CD14-positive monocyte (primary cell): ENCODE measurements at regions not wholly inside any gene's neighbourhood (a gene's known extent, or its start where the extent isn't known, plus 50 kb on each side); places are given as distances from the start of the nearest gene placed in this dataset.
"Not testable (repeated sequence)": the region's sequence is repeated elsewhere in the genome, so short reads cannot be mapped to it uniquely, and the experiment has no call there.

Source experiments
- DNase-seq, 3 donors: peaks; one replicate each; pipeline ENCODE4 v3.0.0-alpha.2; 2011 to 2022
- H2AFZ ChIP-seq: 2 replicates; pipeline ENCODE4 v1.6.0; 2012; ENCODE audit warnings: mild to moderate bottlenecking, low read depth, low read length, inconsistent platforms; ENCODE audit not compliant: insufficient read depth, poor library complexity, severe bottlenecking
- H3K27ac ChIP-seq, 2 donors: 1 replicate in 1 of 2; 2 replicates in 1 of 2; pipeline ENCODE4 v1.5.1; 2012 to 2013; ENCODE audit warnings: low read length in 2 of 2, control low read depth in 1 of 2, inconsistent platforms in 1 of 2, low read depth in 1 of 2, mild to moderate bottlenecking in 1 of 2
- H3K27me3 ChIP-seq, 2 donors: one replicate each; pipeline versions ENCODE4 v1.6.0 to v1.6.1; 2011 to 2013; ENCODE audit warnings: low read length in 2 of 2; ENCODE audit not compliant: control insufficient read depth in 2 of 2, insufficient read depth in 2 of 2
- H3K36me3 ChIP-seq, 2 donors: replicated peaks in 1 of 2; 1 replicate in 1 of 2; 2 replicates in 1 of 2; pipeline versions ENCODE4 v1.5.1 to v1.6.1; 2012 to 2013; ENCODE audit warnings: low read length in 2 of 2, control low read depth in 1 of 2, inconsistent platforms in 1 of 2, mild to moderate bottlenecking in 1 of 2; ENCODE audit not compliant: insufficient read depth in 2 of 2, control insufficient read depth in 1 of 2
- H3K4me1 ChIP-seq, 2 donors: 1 replicate in 1 of 2; 2 replicates in 1 of 2; pipeline versions ENCODE4 v1.5.1 to v1.6.1; 2012 to 2013; ENCODE audit warnings: low read length in 2 of 2, control low read depth in 1 of 2, inconsistent platforms in 1 of 2, mild to moderate bottlenecking in 1 of 2, moderate library complexity in 1 of 2; ENCODE audit not compliant: insufficient read depth in 2 of 2, control insufficient read depth in 1 of 2
- H3K4me2 ChIP-seq: replicated peaks from 2 replicates; pipeline ENCODE3; 2012; ENCODE audit warnings: low read length, moderate library complexity, mild to moderate bottlenecking; ENCODE audit not compliant: poor library complexity, severe bottlenecking; ENCODE audit errors: extremely low read depth
- H3K4me3 ChIP-seq, 3 experiments: fragments of 200-600 bp in 1 of 3; sonication (generic) in 1 of 3; replicated peaks in 1 of 3; 1 replicate in 2 of 3; 2 replicates in 1 of 3; pipeline ENCODE4 v1.5.1; 2011 to 2013; ENCODE audit warnings: low read length in 3 of 3, mild to moderate bottlenecking in 3 of 3, control low read depth in 2 of 3, low read depth in 2 of 3, inconsistent platforms in 1 of 3, moderate library complexity in 1 of 3
- H3K79me2 ChIP-seq: 2 replicates; pipeline ENCODE4 v1.6.0; 2012; ENCODE audit warnings: mild to moderate bottlenecking, control low read depth, inconsistent platforms, low read length, moderate library complexity; ENCODE audit not compliant: insufficient read depth
- H3K9ac ChIP-seq: 2 replicates; pipeline ENCODE4 v1.6.0; 2017; ENCODE audit warnings: low read length, mild to moderate bottlenecking; ENCODE audit not compliant: insufficient read depth, poor library complexity, severe bottlenecking
- H3K9me3 ChIP-seq, 2 donors: replicated peaks in 1 of 2; 1 replicate in 1 of 2; 2 replicates in 1 of 2; pipeline versions ENCODE4 v1.5.1 to v1.6.1; 2012 to 2013; ENCODE audit warnings: low read length in 2 of 2, control low read depth in 1 of 2; ENCODE audit not compliant: control insufficient read depth in 1 of 2, insufficient read depth in 1 of 2
- H4K20me1 ChIP-seq: 2 replicates; pipeline ENCODE4 v1.6.0; 2012; ENCODE audit warnings: mild to moderate bottlenecking, low read length, control low read depth, moderate library complexity; ENCODE audit not compliant: insufficient read depth
- H3K27ac Mint-ChIP-seq, 7 donors: one replicate each; pipeline ENCODE4 v1.8.0; 2020; ENCODE audit warnings: mild to moderate bottlenecking in 7 of 7, mixed read lengths in 7 of 7, moderate library complexity in 6 of 7, inconsistent platforms in 2 of 7
- H3K27me3 Mint-ChIP-seq, 3 donors: one replicate each; pipeline ENCODE4 v1.8.0; 2021 to 2022; ENCODE audit warnings: low read depth in 3 of 3, mild to moderate bottlenecking in 3 of 3, mixed read lengths in 3 of 3, moderate library complexity in 3 of 3, inconsistent platforms in 1 of 3
- H3K36me3 Mint-ChIP-seq, 2 donors: one replicate each; pipeline ENCODE4 v1.8.0; 2020; ENCODE audit warnings: mixed read lengths in 2 of 2, inconsistent platforms in 1 of 2, mild to moderate bottlenecking in 1 of 2
- H3K4me1 Mint-ChIP-seq: one replicate; pipeline ENCODE4 v1.8.0; 2020; ENCODE audit warnings: mild to moderate bottlenecking, mixed read lengths
- H3K4me3 Mint-ChIP-seq, 2 donors: one replicate each; pipeline ENCODE4 v1.8.0; 2020; ENCODE audit warnings: mild to moderate bottlenecking in 2 of 2, mixed read lengths in 2 of 2, moderate library complexity in 1 of 2
- H3K9me3 Mint-ChIP-seq, 7 donors: one replicate each; pipeline ENCODE4 v1.8.0; 2020 to 2022; ENCODE audit warnings: mixed read lengths in 7 of 7, mild to moderate bottlenecking in 6 of 7, moderate library complexity in 6 of 7, inconsistent platforms in 2 of 7
- WGBS: methylation state at CpG from one replicate; pipeline ENCODE4 v1.1.5; 2013; ENCODE audit warnings: missing lambda C conversion rate; ENCODE audit not compliant: insufficient coverage; 5-methylcytosine and 5-hydroxymethylcytosine counted together
- intact Hi-C, 2 donors: fragments of 100-400 bp; cut with micrococcal nuclease; formaldehyde crosslinking; loops; one replicate each; pipeline versions ENCODE4 v1.15.0 to v1.15.1; 2023
- TF ChIP-seq, protein P1 (sequence below): fragments of 200-600 bp; IDR thresholded peaks from one replicate; pipeline ENCODE4 v1.8.0; 2022; ENCODE audit warnings: antibody characterized with exemption, mild to moderate bottlenecking

DNA sequence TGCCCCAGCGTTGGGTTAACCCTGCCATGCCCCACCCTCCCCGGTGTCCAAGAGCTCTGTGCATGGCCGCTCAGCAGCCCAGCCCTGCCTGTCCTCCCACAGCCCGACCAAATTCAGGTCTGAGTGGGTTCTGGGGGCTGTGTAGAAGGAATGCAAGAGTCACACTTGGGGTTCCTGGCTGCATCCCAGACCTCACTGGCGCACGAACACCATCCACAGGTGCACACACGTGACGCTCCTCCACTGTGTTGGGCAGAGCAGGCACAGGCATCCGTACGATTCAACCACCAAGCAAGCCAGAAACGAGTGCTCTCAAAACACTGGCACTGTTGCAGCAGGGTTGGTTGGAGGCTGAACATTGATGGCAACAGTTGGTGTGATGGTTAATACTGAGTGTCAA, 93.9 kb downstream of the OLFM1 start:
- H3K9ac ChIP-seq: no peak overlapping the region
- H3K4me1 ChIP-seq: no peaks in the 10 kb centered on the region
- intact Hi-C loops: no loop called here
- WGBS: 97% methylated on average over 9 of the region's 11 CpGs
- Mint-ChIP-seq H3K27me3 (peaks cover 2 to 14% (median 4%) of the 10 kb centered on the region in 3 donors), H3K27ac (no peak overlapping the region), H3K4me1 (no peaks in the 10 kb centered on the region), H3K4me3 (no peak overlapping the region), H3K9me3 (no peaks in the 10 kb centered on the region), H3K36me3 (no peaks in the 10 kb centered on the region)
- TF ChIP-seq, protein P1, sequence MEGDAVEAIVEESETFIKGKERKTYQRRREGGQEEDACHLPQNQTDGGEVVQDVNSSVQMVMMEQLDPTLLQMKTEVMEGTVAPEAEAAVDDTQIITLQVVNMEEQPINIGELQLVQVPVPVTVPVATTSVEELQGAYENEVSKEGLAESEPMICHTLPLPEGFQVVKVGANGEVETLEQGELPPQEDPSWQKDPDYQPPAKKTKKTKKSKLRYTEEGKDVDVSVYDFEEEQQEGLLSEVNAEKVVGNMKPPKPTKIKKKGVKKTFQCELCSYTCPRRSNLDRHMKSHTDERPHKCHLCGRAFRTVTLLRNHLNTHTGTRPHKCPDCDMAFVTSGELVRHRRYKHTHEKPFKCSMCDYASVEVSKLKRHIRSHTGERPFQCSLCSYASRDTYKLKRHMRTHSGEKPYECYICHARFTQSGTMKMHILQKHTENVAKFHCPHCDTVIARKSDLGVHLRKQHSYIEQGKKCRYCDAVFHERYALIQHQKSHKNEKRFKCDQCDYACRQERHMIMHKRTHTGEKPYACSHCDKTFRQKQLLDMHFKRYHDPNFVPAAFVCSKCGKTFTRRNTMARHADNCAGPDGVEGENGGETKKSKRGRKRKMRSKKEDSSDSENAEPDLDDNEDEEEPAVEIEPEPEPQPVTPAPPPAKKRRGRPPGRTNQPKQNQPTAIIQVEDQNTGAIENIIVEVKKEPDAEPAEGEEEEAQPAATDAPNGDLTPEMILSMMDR: no peak
- H3K79me2 ChIP-seq: no peaks in the 10 kb centered on the region
- no peaks in the 10 kb centered on the region for H3K27me3 ChIP-seq
- no peak overlapping the region for H3K27ac ChIP-seq
- H3K4me2 ChIP-seq: no peak overlapping the region
- no peak overlapping the region for H2AFZ ChIP-seq
- no peaks in the 10 kb centered on the region for H4K20me1 ChIP-seq
- no peak for DNase-seq
- H3K9me3 ChIP-seq: no peaks in the 10 kb centered on the region
- no peaks in the 10 kb centered on the region for H3K36me3 ChIP-seq
- no peak overlapping the region for H3K4me3 ChIP-seq

DNA sequence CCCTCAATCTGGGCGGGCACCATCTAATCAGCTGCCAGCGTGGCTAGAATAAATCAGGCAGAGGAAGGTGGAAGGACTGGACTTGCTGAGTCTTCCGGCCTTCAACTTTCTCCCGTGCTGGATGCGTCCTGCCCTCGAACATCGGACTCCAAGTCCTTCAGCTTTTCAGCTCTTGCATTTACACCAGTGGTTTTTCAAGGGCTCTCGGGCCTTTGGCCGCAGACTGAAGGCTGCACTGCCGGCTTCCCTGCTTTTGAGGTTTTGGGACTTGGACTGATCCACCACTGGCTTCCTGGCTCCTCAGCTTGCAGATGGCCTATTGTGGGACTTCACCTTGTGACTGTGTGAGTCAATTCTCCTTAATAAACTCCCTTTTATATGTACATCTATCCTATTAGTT, 94.4 kb downstream of the OLFM1 start:
- H3K4me3 ChIP-seq, H3K9me3 ChIP-seq, H3K4me1 ChIP-seq, DNase-seq, H3K9ac ChIP-seq, intact Hi-C loops, H3K79me2 ChIP-seq, H3K4me1 Mint-ChIP-seq, H3K27me3 ChIP-seq, H3K4me3 Mint-ChIP-seq, H2AFZ ChIP-seq, H3K27ac Mint-ChIP-seq, H4K20me1 ChIP-seq, H3K9me3 Mint-ChIP-seq, H3K36me3 ChIP-seq, H3K27ac ChIP-seq, H3K36me3 Mint-ChIP-seq, H3K4me2 ChIP-seq: not testable (repeated sequence)
- 92% methylated on average over 10 of the region's 10 CpGs for WGBS
- H3K27me3 Mint-ChIP-seq: peaks cover 2 to 16% (median 4%) of the 10 kb centered on the region in 3 donors
